HFFc6 (cell line): ENCODE measurements at regions not wholly inside any gene's neighbourhood (a gene's known extent, or its start where the extent isn't known, plus 50 kb on each side); places are given as distances from the start of the nearest gene placed in this dataset.

Experiments used
- DNase-seq: peaks from one replicate; pipeline ENCODE4 v3.0.0-alpha.2; 2018
- H3K27ac Mint-ChIP-seq: 2 replicates; pipeline ENCODE4 v1.8.0; 2020; ENCODE audit warnings: mild to moderate bottlenecking, mixed read lengths
- H3K27me3 Mint-ChIP-seq: 2 replicates; pipeline ENCODE4 v1.8.0; 2021; ENCODE audit warnings: mild to moderate bottlenecking, moderate library complexity, mixed read lengths; ENCODE audit not compliant: insufficient read depth
- H3K36me3 Mint-ChIP-seq: 2 replicates; pipeline ENCODE4 v1.8.0; 2021; ENCODE audit warnings: low read depth, mixed read lengths
- H3K4me1 Mint-ChIP-seq: 2 replicates; pipeline ENCODE4 v1.8.0; 2020; ENCODE audit warnings: low read depth, mixed read lengths
- H3K4me3 Mint-ChIP-seq: 2 replicates; pipeline ENCODE4 v1.8.0; 2020; ENCODE audit warnings: mild to moderate bottlenecking, moderate library complexity, mixed read lengths
- H3K9me3 Mint-ChIP-seq: 2 replicates; pipeline ENCODE4 v1.8.0; 2020; ENCODE audit warnings: mild to moderate bottlenecking, mixed read lengths
- CTCF ChIP-seq: fragments of 200-600 bp; sonication (generic); IDR thresholded peaks from 2 replicates; pipeline ENCODE4 v1.5.0; 2021; ENCODE audit warnings: antibody characterized with exemption, mild to moderate bottlenecking

- no peak for DNase-seq
Observed at GRCh38 chr2:122595065-122595464, 839.6 kb downstream of the TSN start.

GRCh38 chr2:122596598-122596997 lies 841.1 kb downstream of the TSN start:
- Mint-ChIP-seq H3K27ac (no peak overlapping the region), H3K9me3 (peaks cover 32% of the 10 kb centered on the region), H3K27me3 (no peaks in the 10 kb centered on the region), H3K4me3 (no peak overlapping the region), H3K36me3 (no peaks in the 10 kb centered on the region), H3K4me1 (no peaks in the 10 kb centered on the region)
- no peak for DNase-seq
- no peak for TF ChIP-seq CTCF

More at GRCh38 chr2:122595065-122595464, 839.6 kb downstream of the TSN start:
- no peak overlapping the region for H3K27ac Mint-ChIP-seq
- H3K4me1 Mint-ChIP-seq: no peaks in the 10 kb centered on the region
- H3K4me3 Mint-ChIP-seq: no peak overlapping the region
- H3K27me3 Mint-ChIP-seq: no peaks in the 10 kb centered on the region
- H3K9me3 Mint-ChIP-seq: peaks cover 37% of the 10 kb centered on the region
- TF ChIP-seq CTCF: no peak
- H3K36me3 Mint-ChIP-seq: no peaks in the 10 kb centered on the region

- H3K27me3 Mint-ChIP-seq: no peaks in the 10 kb centered on the region
- H3K9me3 Mint-ChIP-seq: peaks cover 23% of the 10 kb centered on the region
- no peak for TF ChIP-seq CTCF
- no peak overlapping the region for H3K27ac Mint-ChIP-seq
- no peak for DNase-seq
- H3K4me1 Mint-ChIP-seq: no peaks in the 10 kb centered on the region
- H3K36me3 Mint-ChIP-seq: no peaks in the 10 kb centered on the region
- H3K4me3 Mint-ChIP-seq: no peak overlapping the region
Observed at GRCh38 chr2:122598784-122599183, 843.3 kb downstream of the TSN start.

- TF ChIP-seq CTCF: no peak
- Mint-ChIP-seq H3K4me1 (no peaks in the 10 kb centered on the region), H3K9me3 (peaks cover 38% of the 10 kb centered on the region), H3K27ac (no peak overlapping the region), H3K4me3 (no peak overlapping the region), H3K27me3 (peaks cover 1% of the 10 kb centered on the region), H3K36me3 (no peaks in the 10 kb centered on the region)
- no peak for DNase-seq
Observed at GRCh38 chr2:122610948-122611609, 855.6 kb downstream of the TSN start.

- DNase-seq: no peak
- H3K4me3 Mint-ChIP-seq: no peak overlapping the region
- H3K36me3 Mint-ChIP-seq: no peaks in the 10 kb centered on the region; the same call in 1 of the 2 replicates
- no peaks in the 10 kb centered on the region for H3K4me1 Mint-ChIP-seq
- peaks cover 18% of the 10 kb centered on the region for H3K9me3 Mint-ChIP-seq
- peaks cover 2% of the 10 kb centered on the region; the same call in 1 of the 2 replicates for H3K27me3 Mint-ChIP-seq
- H3K27ac Mint-ChIP-seq: no peak overlapping the region
- TF ChIP-seq CTCF: no peak
Observed at GRCh38 chr2:122622934-122623333, 867.5 kb downstream of the TSN start.

GRCh38 chr2:122627388-122627787 lies 871.9 kb downstream of the TSN start:
- H3K36me3 Mint-ChIP-seq: no peaks in the 10 kb centered on the region
- H3K4me3 Mint-ChIP-seq: no peak overlapping the region
- peaks cover 3% of the 10 kb centered on the region for H3K9me3 Mint-ChIP-seq
- H3K27ac Mint-ChIP-seq: no peak overlapping the region
- no peaks in the 10 kb centered on the region for H3K4me1 Mint-ChIP-seq
- H3K27me3 Mint-ChIP-seq: peaks cover 2% of the 10 kb centered on the region; the same call in 1 of the 2 replicates
- no peak for TF ChIP-seq CTCF
- DNase-seq: no peak
